ENCODE measurements at regions not wholly inside any gene's neighbourhood (a gene's known extent, or its start where the extent isn't known, plus 50 kb on each side); places are given as distances from the start of the nearest gene placed in this dataset.

- intact Hi-C loops (cut with micrococcal nuclease) (no loop called here), dilution Hi-C loops (cut with MboI; ENCODE audit: extremely low pct_ligation_motif_present, low sequenced_read_pairs) (no loop called here)
- no peak overlapping the region for H3K9ac ChIP-seq (replicated peaks; ENCODE audit: extremely low read depth, insufficient read depth, low read length)
- DNase-seq (ENCODE audit: low read depth, low spot score) (no peak), FAIRE-seq (no peak)
- ChIA-PET CTCF (no interaction called here), POLR2A (no interaction called here)
- H3K9me3 ChIP-seq (replicated peaks; ENCODE audit: control insufficient read depth, insufficient read depth, low read length), result peaks cover 4% of the 10 kb centered on the region
- no peak overlapping the region for H2AFZ ChIP-seq (ENCODE audit: low read depth, low read length)
- H3K4me1 ChIP-seq (ENCODE audit: control insufficient read depth, extremely low read depth, insufficient read depth, low read length), result no peaks in the 10 kb centered on the region
- no peak overlapping the region for H3K4me3 ChIP-seq (replicated peaks in 1 of 3; ENCODE audit: insufficient read depth in 1 of 3, low read depth in 1 of 3, low read length in 3 of 3)
- H3K27me3 ChIP-seq (ENCODE audit: control insufficient read depth in 2 of 2, insufficient read depth in 2 of 2, low read length in 2 of 2), result no peaks in the 10 kb centered on the region
- no peaks in the 10 kb centered on the region for H4K20me1 ChIP-seq (replicated peaks; ENCODE audit: control insufficient read depth, extremely low read depth, insufficient read depth, low read length)
- no peaks in the 10 kb centered on the region for H3K36me3 ChIP-seq (ENCODE audit: control insufficient read depth in 2 of 2, extremely low read depth in 1 of 2, insufficient read depth in 2 of 2, low read length in 2 of 2)
- H3K27ac ChIP-seq (ENCODE audit: insufficient read depth, low read depth, low read length), result no peak overlapping the region
- H3K4me2 ChIP-seq (ENCODE audit: insufficient read depth, low read length), result no peak overlapping the region
- TF ChIP-seq CTCF (IDR thresholded peaks at IDR 0.05; ENCODE audit: extremely low read depth in 1 of 2, insufficient read depth in 1 of 2, low read depth in 1 of 2, low read length in 2 of 2) (no peak), POLR2A (IDR thresholded peaks at IDR 0.05; ENCODE audit: low read depth, low read length) (no peak), MAX (IDR thresholded peaks at IDR 0.05; ENCODE audit: insufficient read depth, insufficient read length) (no peak), JUN (IDR thresholded peaks at IDR 0.05; ENCODE audit: borderline replicate concordance, insufficient read depth, insufficient read length, low read depth) (no peak), POLR2AphosphoS5 (IDR thresholded peaks at IDR 0.05; ENCODE audit: insufficient read depth, low read depth, low read length) (no peak), EZH2 (IDR thresholded peaks at IDR 0.05; ENCODE audit: borderline replicate concordance, low read depth, low read length, severe bottlenecking) (no peak), FOS (IDR thresholded peaks at IDR 0.05; ENCODE audit: borderline replicate concordance, insufficient read depth, low read length) (no peak), GATA2 (IDR thresholded peaks at IDR 0.05; ENCODE audit: insufficient read depth, insufficient read length, low read depth, low read length) (no peak), MYC (IDR thresholded peaks at IDR 0.05; ENCODE audit: low read depth, low read length) (no peak)
- no TSS peak for BruUV-seq (replicated peaks)
- no peaks in the 10 kb centered on the region for H3K9me1 ChIP-seq (replicated peaks; ENCODE audit: control insufficient read depth, extremely low read depth, insufficient read depth, low read length)
- H3K79me2 ChIP-seq (ENCODE audit: control insufficient read depth, insufficient read depth, low read length), result no peaks in the 10 kb centered on the region
Observed at GRCh38 chr1:106289265-106289928, 767.1 kb upstream of the PRMT6 start.

All from endothelial cell of umbilical vein (primary cell).